HCT116 (cell line): ENCODE measurements at regions not wholly inside any gene's neighbourhood (a gene's known extent, or its start where the extent isn't known, plus 50 kb on each side); places are given as distances from the start of the nearest gene placed in this dataset.

ENCODE experiments used
- ATAC-seq: fragments of 200-7000 bp; cut with Tn5 transposase; 2 replicates; pipeline ENCODE4 v1.9.1; 2020; ENCODE audit warnings: mild to moderate bottlenecking, moderate library complexity
- BruUV-seq: library from RNA; stranded (reverse); fragments of 400-500 nt; replicated peaks from 2 replicates; lab custom pipeline; 2021; lab: Mats Ljungman, UMichigan
- CTCF ChIA-PET: fragments of 300-600 bp; sonication (Branson Sonifier 250); formaldehyde crosslinking; loops from one replicate; lab custom pipeline; 2021; ENCODE audit warnings: antibody characterized with exemption; lab: Charles Lee
- POLR2A ChIA-PET: fragments of 300-600, 350-600 bp; sonication (Branson Sonifier 250); formaldehyde crosslinking; loops from one replicate; lab custom pipeline; 2021; ENCODE audit warnings: antibody characterized with exemption; lab: Charles Lee
- RAD21 ChIA-PET, 2 experiments: fragments of 300-600 bp; sonication (Branson Sonifier 250); formaldehyde crosslinking; loops; one replicate each; lab custom pipeline; 2023; ENCODE audit warnings: low total read pairs in 2 of 2; ENCODE audit not compliant: uncharacterized antibody in 2 of 2, unreplicated experiment in 2 of 2, low non-redundant PET in 1 of 2; lab: Charles Lee
- DNase-seq: peaks from one replicate; pipeline ENCODE4 v3.0.0-alpha.2; 2010; ENCODE audit warnings: low read depth, low spot score
- H2AFZ ChIP-seq: fragments of 200-600 bp; shearing (Covaris generic), sonication (generic); 2 replicates; pipeline ENCODE4 v1.6.1; 2017; ENCODE audit warnings: low read depth, mixed run types, mixed read lengths, antibody characterized with exemption, low read length; ENCODE audit not compliant: poor library complexity, severe bottlenecking
- H3K27ac ChIP-seq: 2 replicates; pipeline ENCODE4 v1.5.1; 2012; ENCODE audit warnings: low read depth, low read length
- H3K27me3 ChIP-seq: fragments of 200-600 bp; sonication (generic); 2 replicates; pipeline ENCODE4 v1.6.1; 2016; ENCODE audit warnings: mixed run types, low read length, mixed read lengths; ENCODE audit not compliant: insufficient read depth
- H3K36me3 ChIP-seq, 2 experiments: fragments of 200-500 bp in 1 of 2; fragments of 200-600 bp in 1 of 2; sonication (Bioruptor generic) in 1 of 2; sonication (generic) in 1 of 2; 2 replicates each; pipeline versions ENCODE4 v1.5.1 to v1.6.1; 2014 to 2016; ENCODE audit warnings: low read length in 2 of 2, inconsistent platforms in 1 of 2, mixed read lengths in 1 of 2, mixed run types in 1 of 2; ENCODE audit not compliant: insufficient read depth in 2 of 2, control insufficient read depth in 1 of 2
- H3K4me1 ChIP-seq, 2 experiments: fragments of 200-600 bp in 1 of 2; sonication (generic) in 1 of 2; 2 replicates each; pipeline versions ENCODE4 v1.5.1 to v1.6.1; 2012 to 2017; ENCODE audit warnings: low read length in 2 of 2, inconsistent platforms in 1 of 2, mild to moderate bottlenecking in 1 of 2, mixed read lengths in 1 of 2, mixed run types in 1 of 2, moderate library complexity in 1 of 2; ENCODE audit not compliant: insufficient read depth in 2 of 2, control insufficient read depth in 1 of 2
- H3K4me2 ChIP-seq: fragments of 200-600 bp; sonication (generic); 2 replicates; pipeline ENCODE4 v1.6.1; 2017; ENCODE audit warnings: mixed run types, low read length, mixed read lengths
- H3K4me3 ChIP-seq, 2 experiments: fragments of 200-600 bp in 1 of 2; sonication (generic) in 1 of 2; replicated peaks in 1 of 2; 2 replicates each; pipeline ENCODE4 v1.5.1; 2011 to 2016; ENCODE audit warnings: low read length in 2 of 2, control low read depth in 1 of 2, low read depth in 1 of 2, mild to moderate bottlenecking in 1 of 2, mixed read lengths in 1 of 2, mixed run types in 1 of 2
- H3K79me2 ChIP-seq: fragments of 200-600 bp; sonication (generic); 2 replicates; pipeline ENCODE4 v1.6.1; 2017; ENCODE audit warnings: mild to moderate bottlenecking, mixed run types, low read length, moderate library complexity, mixed read lengths; ENCODE audit not compliant: insufficient read depth
- H3K9ac ChIP-seq: fragments of 200-600 bp; sonication (generic); 2 replicates; pipeline ENCODE4 v1.6.1; 2016; ENCODE audit warnings: low read length, mixed read lengths
- H3K9me2 ChIP-seq: fragments of 200-600 bp; sonication (generic), shearing (Covaris generic); 2 replicates; pipeline ENCODE4 v1.6.1; 2017; ENCODE audit warnings: mixed run types, mild to moderate bottlenecking, moderate library complexity; ENCODE audit not compliant: insufficient read depth
- H3K9me3 ChIP-seq, 2 experiments: fragments of 200-500 bp in 1 of 2; fragments of 200-600 bp in 1 of 2; sonication (Bioruptor generic) in 1 of 2; sonication (generic) in 1 of 2; 2 replicates each; pipeline ENCODE4 v1.6.1; 2014 to 2017; ENCODE audit warnings: low read length in 2 of 2, mixed read lengths in 2 of 2, inconsistent platforms in 1 of 2, low read depth in 1 of 2, mild to moderate bottlenecking in 1 of 2, mixed run types in 1 of 2, moderate library complexity in 1 of 2; ENCODE audit not compliant: control insufficient read depth in 1 of 2, insufficient read depth in 1 of 2
- H4K20me1 ChIP-seq: fragments of 200-600 bp; sonication (generic), shearing (Covaris generic); 2 replicates; pipeline ENCODE4 v1.6.1; 2017; ENCODE audit warnings: mixed run types, mild to moderate bottlenecking, moderate library complexity; ENCODE audit not compliant: insufficient read depth
- ATF3 ChIP-seq: IDR thresholded peaks from 2 replicates; pipeline ENCODE4 v1.6.1; 2012
- CBX3 ChIP-seq: IDR thresholded peaks from 2 replicates; pipeline ENCODE4 v1.6.1; 2012; ENCODE audit warnings: low read depth
- CTCF ChIP-seq, 3 experiments: fragments of 200-600 bp in 1 of 3; sonication (generic) in 1 of 3; IDR thresholded peaks in 2 of 3; conservative IDR thresholded peaks in 1 of 3; 2 replicates each; pipeline ENCODE4 v1.5.1; 2012 to 2017; ENCODE audit warnings: low read depth in 2 of 3, low read length in 2 of 3, antibody characterized with exemption in 1 of 3, borderline replicate concordance in 1 of 3, control low read depth in 1 of 3, mild to moderate bottlenecking in 1 of 3, mixed read lengths in 1 of 3, mixed run types in 1 of 3, moderate library complexity in 1 of 3; ENCODE audit not compliant: insufficient read depth in 1 of 3
- ELF1 ChIP-seq: IDR thresholded peaks from 2 replicates; pipeline ENCODE4 v1.6.1; 2012; ENCODE audit warnings: low read depth, borderline replicate concordance
- EZH2 ChIP-seq: fragments of 200-600 bp; sonication (generic); IDR thresholded peaks from 2 replicates; pipeline ENCODE4 v1.6.1; 2017; ENCODE audit warnings: antibody characterized with exemption, mixed run types
- JUND ChIP-seq: IDR thresholded peaks from 2 replicates; pipeline ENCODE4 v1.6.1; 2012
- POLR2AphosphoS5 ChIP-seq: IDR thresholded peaks from 2 replicates; pipeline ENCODE4 v1.6.1; 2011; ENCODE audit warnings: mild to moderate bottlenecking, low read depth, low read length, moderate library complexity
- SIN3A ChIP-seq: IDR thresholded peaks from 2 replicates; pipeline ENCODE4 v1.6.1; 2012; ENCODE audit warnings: low read depth
- SP1 ChIP-seq: IDR thresholded peaks from 2 replicates; pipeline ENCODE4 v1.6.1; 2012; ENCODE audit warnings: low read depth
- SRF ChIP-seq: IDR thresholded peaks from 2 replicates; pipeline ENCODE4 v1.6.1; 2012; ENCODE audit warnings: low read depth
- TCF7L2 ChIP-seq: IDR thresholded peaks from 2 replicates; pipeline ENCODE4 v1.7.0; 2011; ENCODE audit warnings: borderline replicate concordance, inconsistent platforms; ENCODE audit not compliant: insufficient read depth, insufficient read length; ENCODE audit errors: extremely low read depth
- YY1 ChIP-seq: IDR thresholded peaks from 2 replicates; pipeline ENCODE4 v1.6.1; 2011; ENCODE audit warnings: low read length, low read depth, moderate library complexity, mild to moderate bottlenecking; ENCODE audit not compliant: insufficient replicate concordance; ENCODE audit errors: extremely low read depth
- ZBTB33 ChIP-seq: IDR thresholded peaks from 2 replicates; pipeline ENCODE4 v1.6.1; 2011; ENCODE audit warnings: mild to moderate bottlenecking, low read length, moderate library complexity; ENCODE audit not compliant: insufficient replicate concordance; ENCODE audit errors: extremely low read depth
- ZNF274 ChIP-seq: fragments of 200-500 bp; sonication (Bioruptor generic); IDR thresholded peaks from 2 replicates; pipeline ENCODE4 v1.6.1; 2014; ENCODE audit warnings: mild to moderate bottlenecking, low read depth, low read length, inconsistent platforms
- intact Hi-C: fragments of 100-400 bp; cut with micrococcal nuclease; formaldehyde crosslinking; loops from 2 replicates; pipeline ENCODE4 v1.10.0; 2022

- H3K4me3 ChIP-seq, result no peak overlapping the region
- ChIA-PET RAD21 (no interaction called here), POLR2A (no interaction called here), CTCF (no interaction called here)
- H3K27me3 ChIP-seq, result no peaks in the 10 kb centered on the region
- H3K9me3 ChIP-seq, result no peaks in the 10 kb centered on the region
- no peaks in the 10 kb centered on the region for H3K4me1 ChIP-seq
- H3K79me2 ChIP-seq, result no peaks in the 10 kb centered on the region
- TF ChIP-seq SRF (no peak), CBX3 (no peak), JUND (no peak), POLR2AphosphoS5 (no peak), EZH2 (no peak), CTCF (IDR thresholded peaks at IDR 0.05 in 2 of 3, conservative IDR thresholded peaks at IDR 0.05 in 1 of 3; ENCODE audit: borderline replicate concordance in 1 of 3, insufficient read depth in 1 of 3, low read depth in 2 of 3, low read length in 2 of 3) (no peak), TCF7L2 (no peak), ELF1 (no peak), SP1 (no peak)
- H3K27ac ChIP-seq, result no peak overlapping the region
- H3K36me3 ChIP-seq, result no peaks in the 10 kb centered on the region
- H3K9me2 ChIP-seq, result no peaks in the 10 kb centered on the region
- H3K4me2 ChIP-seq, result no peak overlapping the region
- ATAC-seq (no peak), DNase-seq (no peak)
- no peak overlapping the region for H2AFZ ChIP-seq
- no TSS peak for BruUV-seq
- H4K20me1 ChIP-seq, result no peaks in the 10 kb centered on the region
- intact Hi-C loops, result no loop called here
- H3K9ac ChIP-seq, result no peak overlapping the region
These were observed 180.3 kb upstream of the SHH start for GRCh38 chr7:155992538-155992937.

- CTCF ChIA-PET, result no interaction called here
- no peaks in the 10 kb centered on the region for H4K20me1 ChIP-seq
- BruUV-seq, result no TSS peak
- intact Hi-C loops, result no loop called here
- H3K9me3 ChIP-seq, result no peaks in the 10 kb centered on the region
- H3K79me2 ChIP-seq, result no peaks in the 10 kb centered on the region
- POLR2A ChIA-PET, result no interaction called here
- H3K9me2 ChIP-seq, result no peaks in the 10 kb centered on the region
- DNase-seq (no peak), ATAC-seq (no peak)
- no peak overlapping the region for H3K4me3 ChIP-seq
- no peak overlapping the region for H3K27ac ChIP-seq
- H3K27me3 ChIP-seq, result no peaks in the 10 kb centered on the region
- H2AFZ ChIP-seq, result no peak overlapping the region
- no peaks in the 10 kb centered on the region for H3K36me3 ChIP-seq
- H3K4me1 ChIP-seq, result no peaks in the 10 kb centered on the region
- no peak overlapping the region for H3K4me2 ChIP-seq
- H3K9ac ChIP-seq, result no peak overlapping the region
- RAD21 ChIA-PET, result no interaction called here
- no peak for TF ChIP-seq ZNF274
- TF ChIP-seq EZH2, result no peak
- no peak for TF ChIP-seq YY1
- no peak for TF ChIP-seq ZBTB33
- no peak for TF ChIP-seq POLR2AphosphoS5
- TF ChIP-seq SIN3A, result no peak
- TF ChIP-seq ATF3, result no peak
These were observed 179.8 kb upstream of the SHH start for GRCh38 chr7:155992107-155992506.
